GM19351 (cell line): ENCODE measurements at regions not wholly inside any gene's neighbourhood (a gene's known extent, or its start where the extent isn't known, plus 50 kb on each side); places are given as distances from the start of the nearest gene placed in this dataset.
"Not testable (repeated sequence)": the region's sequence is repeated elsewhere in the genome, so short reads cannot be mapped to it uniquely, and the experiment has no call there.

Source experiments
- ATAC-seq: cut with Tn5 transposase; IDR thresholded peaks from one replicate; pipeline ENCODE4 v1.9.1; 2021; ENCODE audit warnings: mild to moderate bottlenecking, moderate library complexity; ENCODE audit not compliant: unreplicated experiment

DNA sequence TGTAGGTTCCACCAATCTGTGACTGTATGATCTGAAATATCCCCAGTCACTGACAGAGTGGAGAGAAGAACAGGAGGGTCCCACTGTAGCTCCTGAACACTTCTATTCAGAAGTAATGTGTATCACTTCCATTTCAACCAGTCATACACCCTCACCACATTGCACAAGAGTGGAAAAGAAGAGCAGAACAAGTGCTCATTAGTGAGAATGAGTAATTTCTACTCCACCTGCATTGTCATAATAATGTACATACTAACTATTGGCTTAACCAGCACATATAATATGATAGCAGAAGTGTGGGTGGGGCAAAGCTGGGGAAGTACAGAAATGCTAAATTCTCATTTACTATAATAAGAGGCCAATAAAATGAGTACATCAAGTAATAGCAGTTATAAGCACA is 342.7 kb downstream of the LMO7 start:
- ATAC-seq = no peak

- ATAC-seq = no peak
These were observed 332.1 kb downstream of the LMO7 start for GRCh38 chr13:75968103-75968838.

- no peak for ATAC-seq
These were observed 327.2 kb downstream of the LMO7 start for GRCh38 chr13:75963302-75963701.

- ATAC-seq = no peak
These were observed 325.8 kb downstream of the LMO7 start for GRCh38 chr13:75961911-75962310.

- ATAC-seq = peak; percentile 97
These were observed 324.4 kb downstream of the LMO7 start for GRCh38 chr13:75960538-75960994.

GRCh38 chr13:75959861-75960481 is 323.8 kb downstream of the LMO7 start:
- ATAC-seq = peak; percentile 3

- not testable (repeated sequence) for ATAC-seq
These were observed 317.5 kb downstream of the LMO7 start for GRCh38 chr13:75953589-75953988.

DNA sequence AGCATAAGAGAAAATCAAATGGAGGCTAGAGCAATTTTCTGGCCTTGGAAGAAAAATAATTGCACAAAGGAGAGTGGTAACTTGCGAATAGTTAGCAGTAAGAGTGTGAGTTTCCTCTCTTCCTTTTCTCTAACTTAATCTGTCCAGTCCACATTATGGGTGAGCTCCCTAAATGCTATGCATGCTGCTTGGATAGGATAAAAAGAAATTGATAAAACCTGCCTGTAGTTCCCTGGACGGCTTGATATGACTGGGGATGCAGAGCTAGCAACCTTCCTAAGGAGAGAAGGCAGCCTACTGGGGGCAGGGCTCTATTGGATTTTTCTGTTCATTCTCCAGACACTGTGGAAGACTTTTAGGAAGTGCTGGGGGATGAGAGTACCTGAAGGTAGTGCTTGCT is 311.3 kb downstream of the LMO7 start:
- ATAC-seq = no peak

GRCh38 chr13:75946536-75947284 is 310.6 kb downstream of the LMO7 start:
- ATAC-seq = no peak

DNA sequence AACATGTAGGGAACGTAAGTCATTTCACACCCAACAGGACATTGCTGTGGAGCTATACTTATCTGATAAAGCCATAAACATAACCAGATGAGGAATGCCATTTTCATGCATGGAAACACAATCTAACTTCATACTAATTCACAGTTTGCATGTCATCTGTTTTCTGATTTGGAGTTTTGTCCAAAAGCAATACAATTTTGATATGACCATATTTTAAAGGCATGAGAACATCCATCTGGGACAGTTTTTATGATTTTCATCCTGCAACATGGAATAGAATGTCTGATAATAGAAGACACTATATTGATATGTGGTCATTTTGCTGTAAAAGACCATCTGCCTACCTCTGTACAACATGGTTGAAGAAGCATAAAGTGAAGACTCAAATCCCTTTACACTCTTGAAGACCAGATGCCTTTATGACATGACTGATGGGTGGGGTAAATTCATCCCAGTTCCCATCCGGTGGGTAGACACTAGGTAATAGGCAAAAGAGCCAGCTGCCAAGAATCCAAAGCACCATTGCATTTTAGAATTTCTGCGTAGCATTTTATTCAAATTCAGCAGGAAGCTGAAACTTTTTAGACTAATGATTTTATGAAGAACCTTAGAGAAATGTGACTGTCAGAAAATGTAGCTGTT is 309.8 kb downstream of the LMO7 start:
- ATAC-seq = no peak

- no peak for ATAC-seq
These were observed 302.9 kb downstream of the LMO7 start for GRCh38 chr13:75938811-75939560.

GRCh38 chr13:75936791-75937190 is 300.7 kb downstream of the LMO7 start:
- ATAC-seq = no peak

DNA sequence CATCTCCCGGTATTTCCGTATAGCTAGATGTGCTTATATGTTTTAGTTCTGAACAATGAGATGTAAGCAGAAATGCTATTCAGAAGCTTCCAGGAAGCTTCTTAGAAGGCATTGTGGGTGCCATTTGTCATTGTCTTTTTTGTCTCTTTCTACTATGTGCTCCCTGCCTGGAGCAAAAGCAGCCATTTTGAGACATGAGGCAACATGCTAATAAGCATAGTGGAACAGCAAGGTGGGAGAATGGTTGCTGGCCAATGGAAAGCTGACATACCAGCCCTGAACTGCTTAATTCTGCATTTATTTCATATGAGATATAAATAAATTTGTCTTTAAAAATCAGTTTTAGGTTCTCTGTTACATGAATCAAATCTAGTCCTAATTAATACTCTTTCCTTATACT is 299.7 kb downstream of the LMO7 start:
- ATAC-seq = no peak

- ATAC-seq = no peak
These were observed 298.8 kb downstream of the LMO7 start for GRCh38 chr13:75934889-75935288.

- ATAC-seq = no peak
These were observed 296.5 kb downstream of the LMO7 start for GRCh38 chr13:75932636-75933035.

- no peak for ATAC-seq
These were observed 295.0 kb downstream of the LMO7 start for GRCh38 chr13:75931116-75931515.

DNA sequence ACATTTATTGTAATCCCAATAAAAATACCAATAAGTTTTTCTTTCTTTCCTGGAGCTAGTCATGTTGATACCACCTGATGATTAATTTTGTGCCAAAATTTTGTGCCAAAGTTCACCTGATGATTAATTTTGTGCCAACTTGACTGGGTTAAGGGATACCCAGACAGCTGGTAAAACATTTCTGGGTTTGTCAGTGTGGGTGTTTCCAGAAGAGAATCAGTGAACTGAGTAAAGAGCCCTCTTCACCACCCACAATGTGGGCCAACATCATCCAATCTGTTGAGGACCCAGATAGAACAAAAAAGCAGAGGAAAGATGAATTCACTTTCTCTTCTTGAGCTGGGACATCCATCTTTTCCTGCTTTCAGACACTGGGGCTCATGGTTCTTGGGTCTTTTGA is 292.9 kb downstream of the LMO7 start:
- ATAC-seq = no peak

GRCh38 chr13:75927183-75927669 is 291.1 kb downstream of the LMO7 start:
- no peak for ATAC-seq

- no peak for ATAC-seq
These were observed 284.4 kb downstream of the LMO7 start for GRCh38 chr13:75920536-75920935.

DNA sequence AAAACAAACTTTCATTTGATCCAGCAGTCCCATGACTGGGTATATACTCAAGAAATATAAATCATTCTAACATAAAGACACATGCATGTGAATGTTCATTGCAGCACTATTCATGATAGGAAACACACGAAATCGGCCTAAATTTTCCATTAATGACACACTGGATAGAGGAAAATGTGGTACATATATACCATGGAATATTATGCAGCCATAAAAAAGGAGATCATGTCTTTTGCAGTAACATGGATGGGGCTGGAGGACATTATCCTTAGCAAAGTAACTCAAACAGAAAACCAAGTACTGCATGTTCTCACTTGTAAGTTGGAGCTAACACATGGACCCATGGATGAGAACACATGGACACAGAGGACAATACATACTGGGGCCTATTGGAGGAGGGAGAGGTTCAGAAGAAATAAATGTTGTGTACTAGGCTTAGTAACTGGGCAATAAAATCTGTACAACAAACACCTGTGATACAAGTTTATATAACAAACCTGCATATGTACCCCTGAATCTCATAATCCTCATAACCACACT is 283.6 kb downstream of the LMO7 start:
- ATAC-seq = no peak
